ENCODE measurements at regions not wholly inside any gene's neighbourhood (a gene's known extent, or its start where the extent isn't known, plus 50 kb on each side); places are given as distances from the start of the nearest gene placed in this dataset.

DNA sequence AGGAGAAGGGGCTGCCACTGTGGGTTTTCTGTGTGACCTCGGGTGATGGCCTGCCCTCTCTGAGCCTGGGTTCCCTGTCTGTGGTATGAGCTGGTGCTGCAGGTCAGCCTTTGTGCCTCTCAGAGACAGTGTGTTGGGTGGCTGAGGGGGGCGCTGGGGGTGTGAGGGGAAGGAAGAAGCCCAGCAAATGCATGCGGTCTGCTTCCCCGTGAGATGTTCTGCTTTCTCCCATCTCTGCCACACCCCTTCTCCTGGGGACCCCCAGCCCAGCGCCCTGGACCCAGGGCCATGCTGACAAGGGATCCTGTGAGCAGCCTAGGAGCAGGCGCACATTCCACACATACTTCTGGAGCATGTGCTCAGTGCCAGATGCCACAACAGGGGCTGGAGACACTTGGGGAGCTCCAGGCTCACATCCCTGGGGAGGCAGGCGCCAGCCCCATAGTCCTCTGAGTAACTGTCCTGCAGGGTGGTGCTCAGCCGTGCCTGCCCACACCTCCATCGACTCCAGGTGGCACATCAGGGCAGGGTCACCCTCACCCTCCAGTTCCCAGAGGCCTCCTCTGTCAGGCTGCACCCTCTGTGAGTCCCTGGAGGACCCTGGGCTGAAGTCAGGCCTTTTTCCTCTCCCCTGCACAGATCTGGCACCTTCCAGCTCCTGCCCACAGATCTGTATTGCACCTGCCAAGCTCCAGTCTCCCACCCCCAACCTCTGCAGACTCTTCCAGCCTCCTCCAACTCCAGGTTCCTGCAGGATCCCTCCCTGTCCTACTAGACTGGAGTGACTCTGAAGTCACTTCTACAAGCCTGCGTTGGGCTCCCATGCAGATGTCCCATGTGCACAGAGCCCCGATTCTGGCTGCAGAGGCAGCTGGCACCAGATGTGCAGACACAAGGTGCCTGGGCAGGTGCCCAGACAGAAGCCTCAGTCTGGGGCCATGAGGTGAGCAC is 205.6 kb downstream of the KIF26A start:
- ATAC-seq = peak; percentile 24

DNA sequence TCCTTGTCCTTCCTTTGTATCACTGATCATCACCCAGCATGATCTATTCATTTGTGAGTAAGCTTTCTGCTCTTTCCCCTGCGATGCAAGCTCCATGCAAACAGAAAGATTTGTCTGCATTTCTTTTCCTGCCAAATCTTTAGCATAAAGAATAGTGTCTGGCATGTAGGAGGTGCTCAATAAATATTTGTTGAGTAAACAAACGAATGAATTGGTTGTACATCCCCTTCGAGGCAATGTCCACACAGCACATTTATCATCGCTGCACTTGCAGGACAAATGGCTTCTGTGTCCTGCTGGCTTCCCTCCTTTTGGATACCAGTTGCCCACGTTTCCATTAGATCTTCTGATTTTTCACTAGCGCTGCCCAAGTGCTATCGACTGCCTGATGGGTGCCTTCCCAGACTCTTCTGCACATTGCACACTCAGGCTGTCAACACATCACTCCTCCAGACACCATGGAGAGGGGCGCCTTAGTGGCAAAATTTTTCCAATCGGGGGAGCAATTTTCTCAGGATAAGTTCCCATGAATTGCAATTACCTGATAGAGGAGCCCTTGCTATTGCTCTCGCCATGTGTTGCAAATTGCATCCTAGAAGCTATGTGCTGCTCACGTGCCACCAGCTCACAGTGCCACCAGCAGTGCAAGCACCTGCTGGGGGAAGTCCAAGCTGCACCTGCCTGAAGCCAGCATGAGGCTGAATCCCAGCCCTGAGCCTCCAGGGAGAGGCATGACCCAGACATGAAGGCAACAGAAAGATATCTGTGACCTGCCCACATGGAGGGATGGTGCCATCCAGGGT is 206.6 kb downstream of the KIF26A start:
- ATAC-seq = no peak

DNA sequence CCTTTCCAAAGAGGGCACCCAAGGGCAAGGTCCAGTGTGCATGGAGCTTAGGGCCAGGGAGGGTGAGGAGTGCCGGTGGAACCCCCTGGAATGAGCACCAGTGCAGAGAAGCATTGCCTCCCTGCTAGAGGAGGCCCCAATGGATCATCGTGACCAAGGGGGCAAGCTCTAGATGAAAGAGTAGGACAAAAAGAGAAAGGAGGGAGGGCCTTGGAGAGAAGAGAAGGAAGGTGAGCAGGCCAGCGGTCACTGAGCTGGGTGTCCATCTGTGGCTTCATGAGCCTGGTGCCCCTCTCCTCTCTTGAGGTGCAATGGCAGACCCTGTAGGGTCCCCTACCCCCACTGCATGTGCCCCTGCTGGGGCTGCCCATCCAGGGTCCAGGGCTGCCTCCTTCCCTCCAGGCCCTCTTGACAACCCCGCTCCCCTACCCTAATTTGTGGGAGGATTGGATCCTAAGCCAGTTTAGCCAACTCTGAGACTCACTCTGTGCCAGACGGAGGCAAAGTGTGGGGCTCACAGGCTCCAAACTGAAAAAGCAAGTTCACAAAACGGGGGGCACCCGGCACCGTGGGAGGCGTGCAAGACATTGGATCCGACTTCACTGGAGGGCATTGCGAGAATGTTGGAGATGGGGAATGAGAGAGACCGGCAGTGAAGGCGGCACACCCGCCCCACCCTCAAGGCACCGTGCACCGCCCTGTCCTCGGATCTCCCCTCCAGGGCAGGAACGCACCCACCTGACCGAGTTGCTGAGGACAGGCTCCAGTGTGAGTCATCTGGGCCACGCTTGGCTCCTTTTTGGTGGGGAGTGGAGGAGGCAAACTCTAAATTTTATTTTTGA is 207.5 kb downstream of the KIF26A start:
- ATAC-seq = no peak

DNA sequence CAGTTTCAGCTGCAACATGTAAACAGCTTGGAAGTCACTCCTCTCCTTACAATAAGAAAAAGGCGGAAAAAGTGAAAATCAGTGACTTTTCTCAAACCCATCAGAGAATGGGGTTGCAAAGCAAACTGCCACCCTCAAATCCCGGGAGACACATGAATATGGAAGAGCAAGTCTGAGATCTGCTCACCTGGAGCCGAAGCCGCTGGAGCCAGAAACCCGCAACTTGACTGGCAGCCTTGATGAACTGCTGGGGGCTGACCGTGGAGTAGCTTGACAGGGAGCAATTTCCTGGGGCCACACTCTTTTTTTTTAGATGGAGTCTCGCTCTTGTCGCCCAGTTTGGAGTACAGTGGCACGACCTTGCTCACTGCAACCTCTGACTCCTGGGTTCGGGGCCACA is 208.2 kb downstream of the KIF26A start:
- ATAC-seq = no peak

DNA sequence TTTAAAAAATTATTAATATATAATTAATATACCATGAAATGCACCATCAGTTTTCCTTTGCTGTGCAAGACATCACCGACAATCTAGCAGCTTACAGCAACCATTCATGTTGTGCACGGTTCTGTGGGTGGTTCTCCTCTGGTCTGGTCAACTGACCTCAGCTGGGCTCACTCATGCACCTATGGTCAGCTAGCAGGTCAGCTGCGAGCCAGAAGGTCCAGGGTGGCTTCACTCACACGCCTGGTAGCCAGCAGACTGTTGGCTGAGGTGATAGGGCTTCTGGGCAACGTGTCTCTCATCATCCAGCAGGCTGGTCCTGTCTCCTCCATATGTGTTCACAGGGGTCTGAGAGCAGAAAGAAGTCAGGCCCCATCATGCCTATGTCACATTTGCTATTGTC is 210.4 kb downstream of the KIF26A start:
- ATAC-seq = no peak

DNA sequence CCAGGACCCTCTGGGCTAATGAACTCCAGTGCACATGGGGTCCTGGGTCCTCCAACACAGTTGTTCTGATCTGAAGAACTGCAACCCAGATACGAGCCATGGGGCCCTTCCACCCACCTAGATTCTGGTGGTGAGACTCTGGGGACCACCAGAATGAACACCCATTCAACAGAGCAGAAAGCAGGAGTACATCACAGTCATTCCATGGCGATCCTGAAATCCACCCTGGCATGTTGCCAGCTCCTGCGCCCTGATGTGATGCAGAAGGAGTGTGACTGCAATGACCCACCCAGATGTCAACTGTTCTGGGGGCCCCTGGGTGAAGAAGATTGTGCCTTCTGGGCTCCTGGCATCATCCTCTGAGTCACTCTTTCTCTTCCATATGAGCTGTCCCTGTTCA is 211.6 kb downstream of the KIF26A start:
- no peak for ATAC-seq

DNA sequence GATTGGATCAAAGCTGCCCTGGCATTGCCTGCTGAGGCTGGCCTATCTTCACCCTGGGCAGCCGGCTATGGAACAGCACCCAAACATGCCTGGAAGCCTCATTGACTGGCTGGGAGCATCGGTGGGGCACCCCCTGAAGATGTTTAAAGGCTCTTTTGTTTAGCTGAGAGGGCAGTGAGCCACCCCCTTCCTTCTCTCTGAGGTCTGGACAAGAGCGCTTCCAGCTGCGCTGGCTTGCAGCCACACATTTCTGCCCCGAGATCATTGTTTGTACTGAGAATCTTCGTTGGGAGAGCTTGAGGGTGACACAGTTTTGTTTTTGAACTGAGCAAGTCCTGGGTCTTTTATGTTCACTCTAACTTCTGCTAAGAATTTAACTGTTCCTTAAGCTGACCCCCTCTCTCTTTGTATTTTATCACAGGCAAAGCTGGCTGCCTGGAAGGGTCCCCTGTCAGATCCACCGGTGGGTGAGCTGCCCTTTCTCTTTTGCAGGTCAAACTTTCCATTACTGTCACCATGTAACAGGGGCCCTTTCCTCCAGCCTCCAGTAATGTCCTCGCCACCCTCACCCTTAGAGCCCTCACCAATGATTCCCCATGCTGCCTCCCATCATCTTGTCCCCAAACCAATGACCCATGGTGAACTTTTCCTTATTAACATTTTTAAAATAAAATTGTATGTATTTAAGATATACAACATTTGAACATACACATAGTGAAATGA is 212.2 kb downstream of the KIF26A start:
- ATAC-seq = no peak

DNA sequence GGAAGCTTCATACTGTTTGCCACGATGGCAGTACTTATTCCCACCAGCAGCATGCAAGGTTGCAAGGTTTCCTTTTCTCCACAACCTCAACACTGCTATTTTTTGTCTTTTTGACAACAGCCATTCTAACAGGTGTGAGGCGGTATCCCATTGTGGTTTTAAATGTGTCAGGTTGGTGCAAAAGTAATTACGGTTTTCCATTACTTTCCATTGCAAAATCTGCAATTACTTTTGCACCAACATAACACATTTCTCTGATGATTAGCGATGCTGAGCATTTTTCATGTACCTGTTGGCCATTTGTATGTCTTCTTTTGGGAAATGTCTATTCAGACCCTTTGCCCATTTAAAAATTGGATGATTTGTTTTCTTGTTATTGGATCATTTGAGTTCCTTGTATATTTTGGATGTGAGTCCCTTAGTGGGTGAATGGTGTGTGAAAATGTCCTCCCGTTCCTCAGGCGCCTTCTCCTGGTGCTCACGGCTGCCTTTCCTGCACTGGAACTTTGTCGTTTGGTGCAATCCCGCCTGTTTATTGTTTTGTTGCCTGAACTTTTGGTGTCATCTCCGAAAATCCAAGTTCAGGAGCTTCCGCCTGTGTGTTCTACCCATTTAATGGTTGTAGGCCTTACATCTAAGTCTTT is 213.6 kb downstream of the KIF26A start:
- ATAC-seq = no peak

DNA sequence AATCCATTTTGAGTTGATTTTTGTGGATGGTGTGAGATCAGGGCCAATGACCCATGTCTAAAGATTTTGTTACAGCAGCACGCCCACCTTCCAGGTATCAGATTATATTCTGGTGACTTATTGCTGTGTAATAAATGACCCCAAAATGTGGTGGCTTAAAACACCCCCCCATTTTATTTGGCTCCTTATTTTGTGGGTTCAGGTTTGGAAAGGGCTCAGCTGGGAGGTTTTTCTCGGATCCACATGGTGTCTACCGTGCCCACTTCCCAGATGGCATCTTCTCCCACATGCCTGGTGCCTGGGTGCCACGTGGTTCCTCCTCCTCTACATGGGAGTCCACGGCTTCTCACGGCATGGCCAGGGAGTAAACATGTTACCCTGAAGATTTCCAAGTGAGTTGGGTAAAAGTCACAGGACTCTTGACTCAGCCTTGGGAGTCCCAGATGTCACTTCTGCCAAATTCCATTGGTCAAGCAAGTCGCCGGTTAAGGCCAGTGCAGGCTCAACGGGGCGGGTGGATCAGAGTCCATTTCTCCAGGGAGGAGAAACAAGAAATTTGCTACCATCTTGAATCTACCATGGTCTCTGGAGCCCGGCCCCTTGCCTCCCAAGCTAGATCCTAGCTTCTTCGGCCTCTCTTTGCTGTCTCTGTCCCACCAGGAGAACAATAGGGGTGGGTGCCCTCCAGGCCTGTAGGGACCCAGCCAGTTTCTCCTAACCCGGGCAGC is 214.3 kb downstream of the KIF26A start:
- ATAC-seq = no peak

DNA sequence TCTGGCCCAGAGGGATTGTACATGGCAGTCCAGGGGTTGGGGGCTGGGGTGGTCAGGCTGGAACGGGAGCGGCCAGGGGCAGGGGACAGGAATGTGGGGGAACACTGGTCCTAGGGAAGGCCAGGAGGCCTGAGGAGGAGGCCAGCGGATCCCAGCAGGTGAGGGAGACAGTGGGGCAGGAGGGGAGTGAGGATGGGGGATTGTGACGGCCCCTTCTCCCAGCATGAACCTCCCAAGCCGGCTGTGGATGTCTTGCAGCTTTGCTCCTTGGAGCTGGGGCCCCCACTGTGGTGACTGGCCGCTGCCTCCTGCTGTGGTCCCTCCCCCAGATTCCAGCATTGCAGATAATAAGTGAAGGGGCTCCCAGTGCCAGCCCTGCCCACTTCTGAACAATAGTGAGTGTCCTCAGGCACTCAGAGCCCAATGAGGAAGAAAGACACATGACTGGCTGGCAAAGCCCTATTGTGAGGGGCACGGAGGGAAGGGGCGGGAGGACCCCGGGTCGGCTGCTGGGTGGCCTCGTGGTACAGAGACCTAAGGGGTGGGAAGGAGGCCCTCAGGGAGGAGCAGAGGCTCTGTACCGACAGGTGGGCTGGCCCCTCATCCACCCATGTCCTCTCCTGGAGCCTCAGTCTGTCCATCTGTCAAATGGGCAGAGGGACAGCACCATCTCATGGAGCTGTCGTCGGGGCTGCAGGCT is 215.0 kb downstream of the KIF26A start:
- ATAC-seq = no peak

DNA sequence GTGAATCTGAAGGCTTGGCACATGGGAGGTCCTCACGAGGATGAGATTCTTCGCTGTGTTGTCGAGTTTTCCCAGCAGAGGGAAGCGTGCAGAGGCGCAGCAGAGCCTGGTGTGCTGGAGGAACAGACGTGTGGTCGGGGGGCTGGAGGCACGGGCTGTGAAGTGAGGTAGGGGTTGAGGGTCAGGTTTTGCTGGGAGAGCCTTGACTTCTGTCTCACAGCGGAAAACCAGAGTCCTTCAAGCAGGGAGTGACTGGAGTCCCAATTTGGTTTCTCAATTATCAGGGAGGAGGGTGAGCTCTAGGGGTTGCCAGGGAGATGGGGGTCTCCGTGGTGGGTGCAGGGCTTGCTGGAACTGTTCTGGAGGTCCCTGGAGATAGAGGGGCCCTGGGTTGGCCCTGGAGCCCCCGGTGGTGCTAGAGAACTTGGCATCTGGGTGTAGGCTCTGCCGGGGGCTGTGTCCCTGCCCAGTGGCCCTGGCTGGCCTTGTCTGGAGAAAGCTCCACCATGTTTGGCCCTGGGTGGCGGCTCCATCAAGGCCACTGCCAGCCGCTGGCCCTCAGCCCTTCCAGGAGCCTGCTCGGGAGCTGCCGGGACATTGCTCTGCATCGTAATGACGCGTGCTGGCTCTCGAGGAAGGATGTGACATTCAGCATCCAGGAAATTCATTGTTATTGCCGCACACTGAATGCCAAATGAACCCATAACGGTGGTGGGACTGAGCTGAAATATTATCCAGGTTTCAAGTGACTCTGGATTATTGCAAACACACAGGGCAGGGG is 215.7 kb downstream of the KIF26A start:
- peak; percentile 19 for ATAC-seq

DNA sequence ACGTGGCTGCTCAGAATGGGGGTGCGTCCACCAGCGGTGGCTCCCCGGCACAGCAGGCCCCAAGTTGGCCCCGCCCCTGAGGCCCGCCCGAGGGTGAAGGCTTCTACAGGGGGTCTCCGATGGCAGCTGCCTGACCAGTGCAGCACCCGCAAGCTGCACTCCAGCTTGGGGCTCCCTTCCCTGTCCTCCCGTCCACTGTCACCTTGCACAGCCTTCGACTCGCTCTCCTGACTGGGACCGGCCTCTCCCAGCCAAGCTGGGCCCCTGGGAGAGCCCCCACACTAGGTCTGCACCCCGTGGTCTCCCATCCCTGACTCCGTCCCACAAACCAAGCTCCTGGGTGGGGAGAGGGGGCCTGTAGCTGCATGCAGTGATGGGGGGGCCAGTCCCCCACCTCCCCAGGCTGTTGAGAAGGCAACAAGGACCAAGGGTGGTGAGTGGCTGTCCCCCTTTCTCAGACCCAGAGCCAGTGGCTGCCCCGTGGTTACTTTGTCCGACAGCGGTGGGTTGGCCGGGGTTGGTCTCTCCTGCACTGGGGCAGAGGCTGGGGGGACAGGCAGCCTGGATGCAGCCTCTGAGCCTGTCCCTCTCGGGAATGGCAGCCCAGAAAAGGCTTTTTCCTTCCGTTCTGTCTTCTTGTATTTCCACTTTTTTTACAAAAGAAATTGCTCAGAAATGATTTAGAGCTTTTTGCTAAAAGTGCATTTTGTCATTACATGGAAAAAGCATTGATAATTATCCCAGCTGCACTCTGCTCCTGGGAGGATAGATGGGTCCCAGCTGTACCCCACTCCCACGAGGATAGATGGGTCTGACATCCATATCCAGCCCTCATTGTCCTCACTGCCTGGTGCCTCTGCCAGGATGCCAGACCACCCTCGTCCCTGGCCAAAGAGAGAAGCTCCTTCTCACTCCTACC is 217.0 kb downstream of the KIF26A start:
- no peak for ATAC-seq

DNA sequence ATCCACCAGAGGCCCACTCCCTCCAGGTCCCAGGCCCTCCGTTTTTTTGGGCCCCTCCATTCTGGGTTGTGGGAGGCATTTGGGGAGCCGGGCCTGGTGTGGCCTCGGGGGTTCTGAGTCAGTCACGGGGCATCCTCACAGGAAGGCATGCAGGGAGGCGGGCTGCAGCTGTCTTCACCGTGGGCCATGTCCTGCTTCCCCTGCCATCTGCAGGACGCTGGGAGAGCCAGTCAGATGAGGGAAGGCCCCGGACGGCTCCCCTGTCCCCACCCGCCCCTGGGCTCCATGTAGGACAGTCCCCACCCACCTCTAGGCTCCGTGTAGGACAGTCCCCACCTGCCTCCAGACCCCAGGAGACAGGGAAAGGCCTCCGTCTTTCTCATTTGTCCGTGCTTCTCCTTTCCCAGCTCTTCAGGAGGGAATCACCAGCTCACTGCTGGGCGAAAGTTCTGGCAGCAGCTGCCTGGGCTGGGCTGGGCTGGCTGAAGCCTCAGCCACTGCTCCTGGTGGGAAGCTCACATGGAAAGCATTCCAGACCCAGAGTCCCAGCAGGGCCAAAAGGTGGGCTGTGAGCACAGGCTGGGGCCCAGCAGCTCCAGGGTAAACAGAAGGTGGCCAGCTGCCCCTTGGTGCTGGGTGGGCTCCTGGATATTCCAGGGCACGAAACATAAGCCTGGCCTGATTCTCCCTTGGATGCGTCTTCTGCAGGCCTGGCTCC is 217.8 kb downstream of the KIF26A start:
- no peak for ATAC-seq

DNA sequence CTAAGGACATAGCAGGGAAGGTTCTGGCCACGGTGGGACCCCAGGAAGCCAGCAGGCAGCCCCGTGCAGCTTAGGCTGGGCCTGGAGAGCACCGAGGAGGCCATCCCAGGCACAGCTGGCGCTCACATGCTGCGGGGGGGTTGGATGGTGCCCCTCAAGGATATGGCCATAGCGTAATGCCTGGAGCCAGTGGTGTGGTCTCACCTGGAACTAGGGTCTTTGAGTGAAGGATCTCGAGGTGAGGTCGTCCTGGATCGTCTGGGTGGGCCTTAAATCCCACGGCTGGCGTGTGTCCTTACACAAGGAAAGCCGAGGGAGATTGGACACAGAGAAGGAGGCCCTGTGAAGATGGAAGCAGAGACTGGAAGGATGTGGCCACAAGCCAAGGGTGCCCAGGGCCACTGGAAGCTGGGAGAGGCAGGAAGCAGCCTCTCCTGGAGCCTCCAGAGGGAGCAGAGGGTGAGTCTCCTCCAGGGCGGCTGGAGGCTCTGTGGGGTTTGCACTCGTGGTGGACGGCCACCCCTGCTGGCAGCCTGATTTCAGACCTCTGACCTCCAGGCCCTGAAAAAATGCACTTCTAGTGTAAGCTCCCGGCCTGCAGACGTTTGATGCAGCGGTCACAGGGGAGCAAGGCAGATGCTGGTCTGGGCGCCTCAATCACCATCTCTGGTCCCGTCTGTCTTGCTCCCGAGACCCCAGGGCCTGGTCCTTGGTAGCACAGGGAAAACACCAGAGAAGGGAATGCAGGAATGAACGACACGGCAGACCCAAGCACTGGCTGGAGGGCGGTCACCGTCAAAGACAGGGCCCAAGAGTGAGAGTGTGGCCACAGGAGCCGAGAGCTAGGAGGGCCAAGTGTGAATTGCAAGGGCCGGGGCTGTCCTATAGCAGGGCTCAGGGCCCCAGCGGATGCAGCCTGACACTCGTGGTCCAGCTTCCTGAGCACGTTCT is 218.6 kb downstream of the KIF26A start:
- no peak for ATAC-seq

DNA sequence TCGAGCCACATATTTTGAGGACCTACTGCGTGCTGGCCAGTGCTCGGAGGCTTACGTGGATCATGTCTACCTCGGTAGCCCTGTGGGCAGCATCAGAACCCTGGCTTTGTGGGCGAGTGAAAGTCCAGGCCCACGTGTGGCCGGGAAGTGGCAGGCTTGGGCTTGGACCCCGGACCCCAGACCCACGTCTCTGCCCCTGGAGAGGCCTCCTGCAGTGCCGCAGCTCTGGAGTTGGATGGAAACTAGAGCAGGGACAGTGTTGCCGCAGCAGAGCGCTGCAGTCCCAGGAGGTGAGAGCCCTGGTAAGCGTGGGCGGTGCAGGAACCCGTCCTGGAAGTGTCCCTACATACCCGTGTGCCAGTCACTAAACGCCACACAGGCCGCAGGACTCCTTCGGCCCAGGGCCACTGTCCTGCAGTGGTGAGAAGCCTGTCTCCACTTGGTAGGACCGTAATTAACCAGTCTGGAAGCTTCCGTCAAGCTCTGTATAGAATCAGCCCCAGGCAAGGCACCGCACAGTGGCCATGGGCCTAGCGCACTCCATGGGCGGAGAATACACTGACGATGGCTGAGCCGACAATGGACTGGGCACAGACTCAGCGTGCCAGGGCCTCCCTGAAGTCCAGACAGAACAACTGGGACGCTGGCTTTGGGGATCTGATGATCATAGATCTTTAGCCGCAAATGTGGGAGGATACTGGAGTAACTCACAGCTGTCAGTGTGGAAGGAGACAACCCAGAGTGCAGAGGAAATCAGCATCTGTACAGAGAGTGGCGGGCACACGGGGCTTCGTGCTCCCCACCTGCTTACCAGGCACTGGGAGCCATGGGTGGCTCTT is 219.5 kb downstream of the KIF26A start:
- no peak for ATAC-seq

Measured in esophagus mucosa (tissue), 1 donor.